Stimulated activated CD8-positive, alpha-beta memory T cell treated with anti-CD3 and anti-CD28 coated beads, Interleukin-7, amount 100 ng/mL, for 24 hours (primary cell): ENCODE measurements at regions not wholly inside any gene's neighbourhood (a gene's known extent, or its start where the extent isn't known, plus 50 kb on each side); places are given as distances from the start of the nearest gene placed in this dataset.

Experiments used
- DNase-seq: peaks from one replicate; pipeline ENCODE4 v3.0.0-alpha.2; 2020; ENCODE audit warnings: low read depth

- DNase-seq, result no peak
Observed at GRCh38 chr9:73011956-73012355, 59.1 kb upstream of the ALDH1A1 start.

DNA sequence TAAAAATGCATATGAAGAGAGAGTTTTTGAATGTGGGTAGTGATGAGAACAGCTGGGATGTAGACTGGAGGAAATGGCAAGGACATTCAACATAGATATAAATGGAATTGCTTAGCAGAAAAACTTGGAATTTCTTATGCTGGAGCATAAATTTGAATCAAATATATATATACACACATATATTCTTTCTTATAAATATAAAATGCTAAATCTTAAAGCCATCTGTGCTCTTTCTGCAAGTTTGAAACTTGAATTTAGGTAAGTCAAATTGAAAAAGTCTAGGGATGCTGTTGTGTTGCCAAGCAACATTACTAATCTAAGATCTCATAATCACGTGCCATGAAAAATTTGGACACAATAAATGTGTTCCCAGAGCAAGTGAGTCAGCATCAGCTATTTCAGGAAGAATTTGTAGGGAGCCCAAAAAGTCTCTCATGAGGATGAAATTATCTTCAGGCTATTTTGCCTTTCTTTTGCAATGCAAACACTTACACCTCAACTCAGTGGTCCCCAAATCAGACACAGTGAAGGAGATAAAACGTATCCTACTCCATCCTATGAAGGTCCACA is 58.4 kb upstream of the ALDH1A1 start:
- DNase-seq, result no peak

DNA sequence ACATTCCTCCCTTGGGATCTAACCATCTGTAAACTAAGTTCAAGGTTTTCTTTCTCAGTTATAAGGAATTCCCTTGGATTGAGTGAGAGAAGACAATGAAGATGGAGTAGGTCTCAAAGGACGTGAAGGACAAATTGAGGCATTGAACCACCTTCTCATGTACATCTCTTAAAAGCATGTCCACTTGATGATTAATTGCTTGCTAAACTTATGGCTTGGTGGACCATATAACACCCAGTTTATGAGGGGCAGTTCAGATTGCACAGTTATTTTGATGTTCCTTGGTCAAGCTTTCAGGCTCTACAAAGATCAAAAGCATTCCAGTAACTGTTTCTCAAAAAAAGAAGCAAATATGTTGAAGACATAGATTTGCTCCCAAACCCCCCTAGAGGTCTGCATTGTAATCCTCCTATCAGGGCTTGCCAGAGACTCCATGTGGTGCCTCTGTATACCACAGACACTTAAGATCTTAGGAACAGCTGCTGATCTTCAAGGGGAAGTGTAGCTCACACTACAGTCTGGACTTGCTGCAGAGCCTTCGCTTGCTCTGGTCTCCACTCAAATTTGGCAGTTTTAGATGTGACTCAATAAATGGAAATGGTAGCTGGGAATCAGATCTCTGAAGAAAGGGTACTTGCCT is 56.9 kb upstream of the ALDH1A1 start:
- DNase-seq, result no peak

DNA sequence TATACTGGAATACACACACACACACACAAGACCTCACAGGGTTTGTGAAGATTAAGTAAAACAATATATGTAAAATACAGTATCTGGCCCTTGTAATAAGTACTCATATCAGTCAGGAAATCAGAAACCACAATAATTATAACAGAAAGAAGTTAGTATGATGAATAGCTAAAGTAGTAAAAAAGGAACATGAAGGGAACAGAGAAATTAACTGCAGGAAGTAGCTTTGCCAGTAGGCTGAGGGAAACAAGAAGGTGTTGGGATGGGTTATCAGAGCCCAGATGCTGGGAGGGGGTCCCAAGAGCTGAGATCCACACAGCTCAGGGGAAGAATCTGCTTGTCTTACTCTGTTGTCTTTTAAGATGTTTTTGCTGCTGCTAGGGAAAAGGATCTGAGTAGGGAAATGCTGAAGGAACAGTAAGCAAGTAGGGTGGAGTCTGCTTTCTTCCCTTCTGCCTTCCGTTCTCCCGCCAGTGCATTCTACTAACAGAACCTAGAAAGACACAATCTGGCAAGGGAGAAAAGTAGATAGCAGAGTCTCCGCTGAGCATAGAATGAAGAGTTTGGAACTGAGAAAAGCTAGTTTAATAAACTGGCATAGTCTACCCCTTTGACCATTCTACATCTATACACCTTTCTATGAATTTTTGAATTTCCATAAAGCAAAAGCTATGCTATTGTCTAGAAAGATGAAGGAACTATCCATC is 55.3 kb upstream of the ALDH1A1 start:
- DNase-seq, result no peak

- no peak for DNase-seq
Observed at GRCh38 chr9:73006986-73007385, 54.1 kb upstream of the ALDH1A1 start.
